Kidney (tissue), 13 donors: ENCODE measurements at regions not wholly inside any gene's neighbourhood (a gene's known extent, or its start where the extent isn't known, plus 50 kb on each side); places are given as distances from the start of the nearest gene placed in this dataset.
"Not testable (repeated sequence)": the region's sequence is repeated elsewhere in the genome, so short reads cannot be mapped to it uniquely, and the experiment has no call there.

ENCODE experiments used
- DNase-seq, 5 donors: peaks; one replicate each; pipeline ENCODE4 v3.0.0-alpha.2; 2013 to 2020
- FAIRE-seq: peaks from 2 replicates; lab custom pipeline; 2012; peaks lifted over from hg19 to GRCh38; lab: Jason Lieb, UNC
- H3K27ac ChIP-seq, 2 donors: one replicate each; pipeline ENCODE4 v1.7.0; 2013; ENCODE audit warnings: low read depth in 2 of 2, low read length in 2 of 2, inconsistent platforms in 1 of 2
- H3K27me3 ChIP-seq: one replicate; pipeline ENCODE4 v1.7.1; 2013; ENCODE audit warnings: low read length, inconsistent platforms; ENCODE audit not compliant: control insufficient read depth, insufficient read depth
- H3K36me3 ChIP-seq, 3 donors: one replicate each; pipeline versions ENCODE4 v1.7.0 to v1.7.1; 2013; ENCODE audit warnings: low read length in 3 of 3, control low read depth in 1 of 3, inconsistent platforms in 1 of 3; ENCODE audit not compliant: insufficient read depth in 3 of 3, control insufficient read depth in 2 of 3
- H3K4me1 ChIP-seq, 3 donors: one replicate each; pipeline versions ENCODE4 v1.7.0 to v1.7.1; 2013; ENCODE audit warnings: low read length in 3 of 3, inconsistent platforms in 1 of 3, low read depth in 1 of 3; ENCODE audit not compliant: control insufficient read depth in 2 of 3, insufficient read depth in 2 of 3
- H3K4me3 ChIP-seq, 3 donors: one replicate each; pipeline versions ENCODE4 v1.7.0 to v1.8.1; 2013; ENCODE audit warnings: low read length in 3 of 3, control low read depth in 1 of 3, inconsistent platforms in 1 of 3
- H3K9ac ChIP-seq, 3 donors: one replicate each; pipeline versions ENCODE4 v1.7.0 to v1.7.1; 2013; ENCODE audit warnings: low read length in 3 of 3, control low read depth in 1 of 3, inconsistent platforms in 1 of 3
- H3K9me3 ChIP-seq, 3 donors: one replicate each; pipeline versions ENCODE4 v1.7.0 to v1.7.1; 2013; ENCODE audit warnings: low read length in 3 of 3, control low read depth in 1 of 3, inconsistent platforms in 1 of 3; ENCODE audit not compliant: control insufficient read depth in 2 of 3, insufficient read depth in 1 of 3
- intact Hi-C: fragments of 100-400 bp; cut with DNase I; formaldehyde crosslinking; loops from one replicate; pipeline ENCODE4 v1.11.1; 2022
- TF ChIP-seq, protein P1 (sequence below): IDR thresholded peaks from 3 replicates; pipeline ENCODE4 v1.5.1; 2012; ENCODE audit warnings: mild to moderate bottlenecking, moderate library complexity, borderline replicate concordance; ENCODE audit not compliant: insufficient read depth; ENCODE audit errors: extremely low read depth
- donor health status: control.
- donor health status: control.
- donor health status: control.
- donor health status: control.
- donor health status: control.
- donor health status: DM: yes; HTN: yes; CAD: no.
- donor health status: Normal renal cell carcinoma (clear cell type).

- Histone ChIP-seq H3K27me3 (no peaks in the 10 kb centered on the region), H3K9ac (no peak overlapping the region), H3K4me3 (no peak overlapping the region), H3K27ac (no peak overlapping the region), H3K36me3 (no peaks in the 10 kb centered on the region), H3K4me1 (no peaks in the 10 kb centered on the region), H3K9me3 (no peaks in the 10 kb centered on the region)
- intact Hi-C loops: no loop called here
- DNase-seq (no peak), FAIRE-seq (no peak)
- TF ChIP-seq, protein P1, sequence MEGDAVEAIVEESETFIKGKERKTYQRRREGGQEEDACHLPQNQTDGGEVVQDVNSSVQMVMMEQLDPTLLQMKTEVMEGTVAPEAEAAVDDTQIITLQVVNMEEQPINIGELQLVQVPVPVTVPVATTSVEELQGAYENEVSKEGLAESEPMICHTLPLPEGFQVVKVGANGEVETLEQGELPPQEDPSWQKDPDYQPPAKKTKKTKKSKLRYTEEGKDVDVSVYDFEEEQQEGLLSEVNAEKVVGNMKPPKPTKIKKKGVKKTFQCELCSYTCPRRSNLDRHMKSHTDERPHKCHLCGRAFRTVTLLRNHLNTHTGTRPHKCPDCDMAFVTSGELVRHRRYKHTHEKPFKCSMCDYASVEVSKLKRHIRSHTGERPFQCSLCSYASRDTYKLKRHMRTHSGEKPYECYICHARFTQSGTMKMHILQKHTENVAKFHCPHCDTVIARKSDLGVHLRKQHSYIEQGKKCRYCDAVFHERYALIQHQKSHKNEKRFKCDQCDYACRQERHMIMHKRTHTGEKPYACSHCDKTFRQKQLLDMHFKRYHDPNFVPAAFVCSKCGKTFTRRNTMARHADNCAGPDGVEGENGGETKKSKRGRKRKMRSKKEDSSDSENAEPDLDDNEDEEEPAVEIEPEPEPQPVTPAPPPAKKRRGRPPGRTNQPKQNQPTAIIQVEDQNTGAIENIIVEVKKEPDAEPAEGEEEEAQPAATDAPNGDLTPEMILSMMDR: no peak
These were observed 224.9 kb downstream of the HS3ST3B1 start for GRCh38 chr17:14525551-14526455.

GRCh38 chr17:14522795-14523387, 222.0 kb downstream of the HS3ST3B1 start:
- H3K9ac ChIP-seq: no peak overlapping the region
- no peaks in the 10 kb centered on the region for H3K27me3 ChIP-seq
- no peaks in the 10 kb centered on the region for H3K9me3 ChIP-seq
- H3K4me1 ChIP-seq: no peaks in the 10 kb centered on the region
- intact Hi-C loops: no loop called here
- DNase-seq: no peak
- H3K27ac ChIP-seq: no peak overlapping the region
- H3K36me3 ChIP-seq: no peaks in the 10 kb centered on the region
- no peak overlapping the region for H3K4me3 ChIP-seq
- TF ChIP-seq, protein P1: no peak
- FAIRE-seq: no peak

GRCh38 chr17:14518919-14519318, 218.0 kb downstream of the HS3ST3B1 start:
- H3K27me3 ChIP-seq, FAIRE-seq, DNase-seq, H3K27ac ChIP-seq, H3K9me3 ChIP-seq, H3K36me3 ChIP-seq, H3K4me3 ChIP-seq, H3K9ac ChIP-seq, H3K4me1 ChIP-seq, intact Hi-C loops: not testable (repeated sequence)

DNA sequence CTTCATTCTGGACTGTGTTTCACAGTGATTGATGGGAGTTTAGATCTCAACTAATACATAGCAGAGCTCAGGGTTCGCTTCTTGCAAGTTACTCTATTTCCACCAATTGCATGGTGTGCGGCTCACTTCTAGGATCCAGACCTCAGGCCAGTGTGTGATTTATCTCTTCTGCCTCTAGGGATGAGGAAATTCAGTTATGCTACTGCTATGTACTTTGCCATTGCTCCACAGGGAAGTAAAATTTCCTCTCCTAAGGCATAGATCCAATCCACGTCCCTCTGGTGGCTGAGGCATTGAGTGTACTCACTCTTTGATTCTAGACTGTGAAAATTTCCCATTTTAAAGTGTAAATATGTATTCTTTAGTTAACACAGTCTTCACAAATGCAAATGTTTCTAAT, 214.1 kb downstream of the HS3ST3B1 start:
- intact Hi-C loops: no loop called here
- H3K27me3 ChIP-seq: no peaks in the 10 kb centered on the region

More for the DNA sequence above, 214.1 kb downstream of the HS3ST3B1 start:
- Histone ChIP-seq H3K9ac (no peak overlapping the region), H3K4me1 (no peaks in the 10 kb centered on the region), H3K9me3 (no peaks in the 10 kb centered on the region), H3K27ac (no peak overlapping the region), H3K4me3 (no peak overlapping the region), H3K36me3 (no peaks in the 10 kb centered on the region)
- DNase-seq (no peak), FAIRE-seq (no peak)
- TF ChIP-seq, protein P1: no peak
